HG03342 (cell line): ENCODE measurements at regions not wholly inside any gene's neighbourhood (a gene's known extent, or its start where the extent isn't known, plus 50 kb on each side); places are given as distances from the start of the nearest gene placed in this dataset.
"Not testable (repeated sequence)": the region's sequence is repeated elsewhere in the genome, so short reads cannot be mapped to it uniquely, and the experiment has no call there.

ENCODE experiments used
- ATAC-seq: cut with Tn5 transposase; IDR thresholded peaks from one replicate; pipeline ENCODE4 v1.9.1; 2021; ENCODE audit warnings: mild to moderate bottlenecking, moderate library complexity; ENCODE audit not compliant: unreplicated experiment

GRCh38 chr16:29153307-29153706 is 168.5 kb downstream of the LAT start:
- ATAC-seq, result not testable (repeated sequence)

- not testable (repeated sequence) for ATAC-seq
Observed at GRCh38 chr16:29152544-29153031, 167.7 kb downstream of the LAT start.

- ATAC-seq, result no peak
Observed at GRCh38 chr16:29151317-29151716, 166.5 kb downstream of the LAT start.

GRCh38 chr16:29149912-29150311 is 165.1 kb downstream of the LAT start:
- ATAC-seq, result not testable (repeated sequence)

GRCh38 chr16:29148867-29149272 is 164.0 kb downstream of the LAT start:
- no peak for ATAC-seq

- no peak for ATAC-seq
Observed at GRCh38 chr16:29148131-29148691, 163.4 kb downstream of the LAT start.

- ATAC-seq, result not testable (repeated sequence)
Observed at GRCh38 chr16:29147710-29148109, 162.9 kb downstream of the LAT start.

- ATAC-seq, result not testable (repeated sequence)
Observed at GRCh38 chr16:29146808-29147643, 162.2 kb downstream of the LAT start.

GRCh38 chr16:29146266-29146665 is 161.4 kb downstream of the LAT start:
- ATAC-seq, result no peak

GRCh38 chr16:29145486-29146225 is 160.8 kb downstream of the LAT start:
- not testable (repeated sequence) for ATAC-seq

- ATAC-seq, result not testable (repeated sequence)
Observed at GRCh38 chr16:29145086-29145485, 160.2 kb downstream of the LAT start.

GRCh38 chr16:29144669-29145062 is 159.8 kb downstream of the LAT start:
- ATAC-seq, result not testable (repeated sequence)

- not testable (repeated sequence) for ATAC-seq
Observed at GRCh38 chr16:29143739-29144668, 159.2 kb downstream of the LAT start.

GRCh38 chr16:29142506-29142905 is 157.7 kb downstream of the LAT start:
- not testable (repeated sequence) for ATAC-seq

- ATAC-seq, result no peak
Observed at GRCh38 chr16:29141586-29142324, 156.9 kb downstream of the LAT start.

GRCh38 chr16:29141121-29141520 is 156.3 kb downstream of the LAT start:
- not testable (repeated sequence) for ATAC-seq

- not testable (repeated sequence) for ATAC-seq
Observed at GRCh38 chr16:29139901-29140855, 155.3 kb downstream of the LAT start.

GRCh38 chr16:29139261-29139802 is 154.5 kb downstream of the LAT start:
- no peak for ATAC-seq
